Ascending aorta (tissue), 2 donors: ENCODE measurements at regions not wholly inside any gene's neighbourhood (a gene's known extent, or its start where the extent isn't known, plus 50 kb on each side); places are given as distances from the start of the nearest gene placed in this dataset.

Source experiments
- DNase-seq, 2 donors: peaks; one replicate each; pipeline ENCODE4 v3.0.0-alpha.2; 2019; ENCODE audit warnings: low spot score in 2 of 2
- H3K27ac ChIP-seq, 2 donors: fragments of 200-600 bp; sonication (generic); one replicate each; pipeline ENCODE4 v1.5.1; 2016 to 2017; ENCODE audit warnings: mild to moderate bottlenecking in 1 of 2
- H3K27me3 ChIP-seq: fragments of 200-600 bp; sonication (generic); one replicate; pipeline ENCODE4 v1.5.1; 2017
- H3K36me3 ChIP-seq, 2 donors: fragments of 200-600 bp; sonication (generic); one replicate each; pipeline ENCODE4 v1.5.1; 2016
- H3K4me1 ChIP-seq, 2 donors: fragments of 200-600 bp; sonication (generic); one replicate each; pipeline ENCODE4 v1.5.1; 2016 to 2017; ENCODE audit warnings: mild to moderate bottlenecking in 1 of 2
- H3K4me3 ChIP-seq, 2 donors: fragments of 200-600 bp; sonication (generic); one replicate each; pipeline ENCODE4 v1.5.1; 2016 to 2017; ENCODE audit warnings: mild to moderate bottlenecking in 1 of 2
- H3K9me3 ChIP-seq, 2 donors: fragments of 200-600 bp; sonication (generic); one replicate each; pipeline ENCODE4 v1.5.1; 2016
- CTCF ChIP-seq, 3 experiments: fragments of 200-600 bp in 2 of 3; fragments of 450-650 bp in 1 of 3; sonication (generic) in 2 of 3; IDR thresholded peaks; one replicate each; pipeline ENCODE4 v1.5.1; 2016 to 2019; ENCODE audit warnings: antibody characterized with exemption in 3 of 3, mild to moderate bottlenecking in 1 of 3, moderate library complexity in 1 of 3
- intact Hi-C: fragments of 100-400 bp; cut with DNase I; formaldehyde crosslinking; loops from one replicate; pipeline ENCODE4 v1.15.1; 2023

GRCh38 chrX:121146059-121146628 is 98.7 kb downstream of the GLUD2 start:
- H3K27me3 ChIP-seq = no peaks in the 10 kb centered on the region
- H3K27ac ChIP-seq = no peak overlapping the region

DNA sequence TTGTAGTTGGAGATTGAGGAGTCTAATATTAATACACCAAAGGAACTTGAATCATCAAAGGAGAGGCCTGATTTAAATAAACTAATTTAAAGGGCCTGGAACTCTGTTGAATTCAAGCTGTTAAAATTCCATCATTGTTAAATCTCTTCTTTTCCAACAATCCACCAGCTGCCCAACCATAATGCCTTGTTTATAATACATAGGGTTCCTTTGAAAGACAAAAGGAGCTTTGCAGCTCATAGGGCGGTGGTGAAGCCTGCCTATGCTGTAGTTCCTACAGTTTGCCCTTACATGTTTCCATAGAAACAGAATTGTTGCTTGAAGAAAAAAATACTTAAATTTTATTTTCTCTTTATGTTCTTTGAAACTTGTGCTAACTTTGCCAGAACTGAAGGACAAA is 102.8 kb downstream of the GLUD2 start:
- Histone ChIP-seq H3K27ac (no peak overlapping the region), H3K4me3 (no peak overlapping the region), H3K9me3 (no peaks in the 10 kb centered on the region), H3K4me1 (no peaks in the 10 kb centered on the region), H3K36me3 (no peaks in the 10 kb centered on the region), H3K27me3 (no peaks in the 10 kb centered on the region)
- no peak for TF ChIP-seq CTCF (IDR thresholded peaks at IDR 0.05)
- intact Hi-C loops = no loop called here
- DNase-seq = no peak

More at GRCh38 chrX:121146059-121146628, 98.7 kb downstream of the GLUD2 start:
- no peak for TF ChIP-seq CTCF (IDR thresholded peaks at IDR 0.05)
- DNase-seq = no peak
- Histone ChIP-seq H3K4me1 (no peaks in the 10 kb centered on the region), H3K36me3 (no peaks in the 10 kb centered on the region), H3K4me3 (no peak overlapping the region), H3K9me3 (no peaks in the 10 kb centered on the region)
- intact Hi-C loops = no loop called here

GRCh38 chrX:121151293-121151692 is 103.9 kb downstream of the GLUD2 start:
- Histone ChIP-seq H3K4me1 (no peaks in the 10 kb centered on the region), H3K9me3 (no peaks in the 10 kb centered on the region), H3K27me3 (no peaks in the 10 kb centered on the region), H3K4me3 (no peak overlapping the region), H3K27ac (no peak overlapping the region), H3K36me3 (no peaks in the 10 kb centered on the region)
- intact Hi-C loops = no loop called here
- no peak for DNase-seq
- no peak for TF ChIP-seq CTCF (IDR thresholded peaks at IDR 0.05)

DNA sequence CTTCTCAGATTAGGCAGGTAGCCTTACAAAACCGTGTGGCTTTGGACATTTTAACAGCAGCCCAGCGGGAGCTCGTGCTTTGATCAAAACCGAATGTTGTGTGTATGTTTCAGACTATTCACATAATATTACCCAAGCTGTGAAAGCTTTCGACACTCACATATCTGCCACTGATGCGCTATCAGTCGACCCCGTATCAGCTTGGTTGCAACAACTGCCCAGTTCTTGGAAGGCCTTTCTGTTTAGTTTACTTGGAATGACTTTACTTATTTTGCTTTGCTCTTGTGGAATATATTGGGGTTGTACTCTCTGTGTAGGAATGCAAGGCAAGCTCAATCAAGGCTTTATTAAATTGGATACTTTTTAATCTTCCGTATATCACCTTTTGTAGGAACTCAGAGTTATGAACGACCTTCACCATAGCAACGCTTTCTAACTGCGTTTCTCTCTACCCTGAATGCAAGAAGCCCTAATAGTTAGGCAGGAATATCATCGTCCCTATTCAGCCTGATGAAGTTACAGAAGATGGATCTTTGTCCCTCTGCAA is 107.5 kb downstream of the GLUD2 start:
- intact Hi-C loops = no loop called here
- DNase-seq = no peak
- no peak for TF ChIP-seq CTCF (IDR thresholded peaks at IDR 0.05)
- Histone ChIP-seq H3K4me3 (no peak overlapping the region), H3K9me3 (no peaks in the 10 kb centered on the region), H3K27me3 (no peaks in the 10 kb centered on the region), H3K36me3 (no peaks in the 10 kb centered on the region), H3K4me1 (no peaks in the 10 kb centered on the region), H3K27ac (no peak overlapping the region)

DNA sequence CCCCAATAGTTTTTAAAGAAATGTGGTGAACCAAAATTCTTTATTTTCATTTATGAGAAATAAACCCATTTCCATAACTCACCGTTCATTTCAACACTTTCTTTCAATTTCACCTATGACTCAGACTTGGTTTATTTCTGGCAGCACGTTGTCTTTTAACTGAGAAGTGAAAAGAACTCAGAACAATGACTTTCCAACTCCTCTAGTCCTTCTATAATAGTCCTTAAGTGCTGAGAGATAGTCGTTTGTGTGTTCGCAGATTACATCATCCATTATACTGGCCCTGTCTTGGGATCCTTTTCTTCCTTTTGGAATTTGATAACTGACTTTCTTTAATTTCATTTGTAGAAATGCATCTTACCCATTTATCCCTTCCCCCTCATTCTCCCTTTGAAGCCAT is 113.6 kb downstream of the GLUD2 start:
- no peaks in the 10 kb centered on the region for H3K27me3 ChIP-seq
- TF ChIP-seq CTCF (IDR thresholded peaks at IDR 0.05) = no peak
- no peaks in the 10 kb centered on the region for H3K4me1 ChIP-seq
- no peaks in the 10 kb centered on the region for H3K9me3 ChIP-seq
- intact Hi-C loops = no loop called here
- no peak overlapping the region for H3K27ac ChIP-seq
- H3K4me3 ChIP-seq = no peak overlapping the region
- DNase-seq = no peak
- H3K36me3 ChIP-seq = no peaks in the 10 kb centered on the region

GRCh38 chrX:121161501-121161933 is 114.1 kb downstream of the GLUD2 start:
- TF ChIP-seq CTCF (IDR thresholded peaks at IDR 0.05) = no peak
- no peak for DNase-seq
- Histone ChIP-seq H3K27me3 (no peaks in the 10 kb centered on the region), H3K27ac (no peak overlapping the region), H3K4me3 (no peak overlapping the region), H3K4me1 (no peaks in the 10 kb centered on the region), H3K36me3 (no peaks in the 10 kb centered on the region), H3K9me3 (no peaks in the 10 kb centered on the region)
- intact Hi-C loops = no loop called here
